ENCODE measurements at regions not wholly inside any gene's neighbourhood (a gene's known extent, or its start where the extent isn't known, plus 50 kb on each side); places are given as distances from the start of the nearest gene placed in this dataset.
"Not testable (repeated sequence)": the region's sequence is repeated elsewhere in the genome, so short reads cannot be mapped to it uniquely, and the experiment has no call there.

DNA sequence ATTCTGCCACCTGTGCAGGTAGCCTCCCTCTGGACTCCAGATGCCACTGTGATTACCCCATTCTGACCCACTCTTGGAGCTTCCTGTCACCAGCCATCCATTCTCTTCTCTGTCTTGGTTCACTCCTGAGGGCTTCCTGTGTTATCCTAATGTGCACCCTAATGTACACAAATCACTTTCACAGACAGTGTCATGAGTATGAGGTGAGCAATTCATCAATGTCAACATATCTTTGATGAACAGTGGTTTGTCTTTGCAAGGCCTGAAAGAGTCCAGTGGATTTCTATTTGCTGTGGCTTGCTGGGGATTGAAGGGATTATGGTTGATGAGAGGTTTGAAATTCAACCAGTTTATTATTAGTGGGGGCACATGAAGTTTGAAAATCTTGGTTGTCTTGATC, 63.8 kb upstream of the EEF1E1 start:
- H3K27me3 Mint-ChIP-seq (ENCODE audit: insufficient read depth), result peaks cover 3% of the 10 kb centered on the region
- H3K9me3 Mint-ChIP-seq, result no peaks in the 10 kb centered on the region
- H3K4me1 Mint-ChIP-seq (ENCODE audit: low read depth), result no peaks in the 10 kb centered on the region
- TF ChIP-seq, protein P1, sequence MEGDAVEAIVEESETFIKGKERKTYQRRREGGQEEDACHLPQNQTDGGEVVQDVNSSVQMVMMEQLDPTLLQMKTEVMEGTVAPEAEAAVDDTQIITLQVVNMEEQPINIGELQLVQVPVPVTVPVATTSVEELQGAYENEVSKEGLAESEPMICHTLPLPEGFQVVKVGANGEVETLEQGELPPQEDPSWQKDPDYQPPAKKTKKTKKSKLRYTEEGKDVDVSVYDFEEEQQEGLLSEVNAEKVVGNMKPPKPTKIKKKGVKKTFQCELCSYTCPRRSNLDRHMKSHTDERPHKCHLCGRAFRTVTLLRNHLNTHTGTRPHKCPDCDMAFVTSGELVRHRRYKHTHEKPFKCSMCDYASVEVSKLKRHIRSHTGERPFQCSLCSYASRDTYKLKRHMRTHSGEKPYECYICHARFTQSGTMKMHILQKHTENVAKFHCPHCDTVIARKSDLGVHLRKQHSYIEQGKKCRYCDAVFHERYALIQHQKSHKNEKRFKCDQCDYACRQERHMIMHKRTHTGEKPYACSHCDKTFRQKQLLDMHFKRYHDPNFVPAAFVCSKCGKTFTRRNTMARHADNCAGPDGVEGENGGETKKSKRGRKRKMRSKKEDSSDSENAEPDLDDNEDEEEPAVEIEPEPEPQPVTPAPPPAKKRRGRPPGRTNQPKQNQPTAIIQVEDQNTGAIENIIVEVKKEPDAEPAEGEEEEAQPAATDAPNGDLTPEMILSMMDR (IDR thresholded peaks at IDR 0.05), result no peak
- DNase-seq, result no peak
- no peak overlapping the region for H3K27ac Mint-ChIP-seq
- no peak overlapping the region for H3K4me3 Mint-ChIP-seq
- H3K36me3 Mint-ChIP-seq (ENCODE audit: low read depth), result no peaks in the 10 kb centered on the region

DNA sequence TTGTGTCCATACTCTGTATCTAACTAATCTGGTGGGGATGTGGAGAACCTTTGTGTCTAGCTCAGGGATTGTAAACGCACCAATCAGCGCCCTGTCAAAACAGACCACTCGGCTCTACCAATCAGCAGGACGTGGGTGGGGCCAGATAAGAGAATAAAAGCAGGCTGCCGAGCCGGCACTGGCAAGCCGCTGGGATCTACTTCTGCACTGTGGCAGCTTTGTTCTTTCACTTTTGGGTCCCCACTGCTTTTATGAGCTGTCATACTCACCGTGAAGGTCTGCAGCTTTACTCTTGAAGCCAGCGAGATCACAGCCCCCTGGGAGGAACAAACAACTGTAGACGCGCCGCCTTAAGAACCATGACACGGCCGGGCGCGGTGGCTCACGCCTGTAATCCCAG, 62.7 kb upstream of the EEF1E1 start:
- not testable (repeated sequence) for H3K36me3 Mint-ChIP-seq (ENCODE audit: low read depth)

DNA sequence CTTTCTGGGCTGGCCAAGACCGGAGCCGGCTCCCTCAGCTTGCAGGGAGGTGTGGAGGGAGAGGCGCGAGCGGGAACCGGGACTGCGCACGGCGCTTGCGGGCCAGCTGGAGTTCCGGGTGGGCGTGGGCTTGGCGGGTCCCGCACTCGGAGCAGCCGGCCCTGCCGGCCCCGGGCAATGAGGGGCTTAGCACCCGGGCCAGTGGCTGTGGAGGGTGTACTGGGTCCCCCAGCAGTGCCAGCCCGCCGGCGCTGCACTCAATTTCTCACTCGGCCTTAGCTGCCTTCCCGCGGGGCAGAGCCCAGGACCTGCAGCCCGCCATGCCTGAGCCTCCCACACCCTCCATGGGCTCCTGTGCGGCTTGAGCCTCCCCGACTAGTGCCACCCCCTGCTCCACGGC, 61.9 kb upstream of the EEF1E1 start:
- not testable (repeated sequence) for H3K36me3 Mint-ChIP-seq (ENCODE audit: low read depth); H3K4me1 Mint-ChIP-seq (ENCODE audit: low read depth); H3K27me3 Mint-ChIP-seq (ENCODE audit: insufficient read depth); H3K4me3 Mint-ChIP-seq; H3K9me3 Mint-ChIP-seq; DNase-seq; H3K27ac Mint-ChIP-seq

More for the DNA sequence above, 62.7 kb upstream of the EEF1E1 start:
- H3K4me3 Mint-ChIP-seq; H3K27ac Mint-ChIP-seq; DNase-seq; H3K27me3 Mint-ChIP-seq (ENCODE audit: insufficient read depth); H3K9me3 Mint-ChIP-seq; H3K4me1 Mint-ChIP-seq (ENCODE audit: low read depth): not testable (repeated sequence)

DNA sequence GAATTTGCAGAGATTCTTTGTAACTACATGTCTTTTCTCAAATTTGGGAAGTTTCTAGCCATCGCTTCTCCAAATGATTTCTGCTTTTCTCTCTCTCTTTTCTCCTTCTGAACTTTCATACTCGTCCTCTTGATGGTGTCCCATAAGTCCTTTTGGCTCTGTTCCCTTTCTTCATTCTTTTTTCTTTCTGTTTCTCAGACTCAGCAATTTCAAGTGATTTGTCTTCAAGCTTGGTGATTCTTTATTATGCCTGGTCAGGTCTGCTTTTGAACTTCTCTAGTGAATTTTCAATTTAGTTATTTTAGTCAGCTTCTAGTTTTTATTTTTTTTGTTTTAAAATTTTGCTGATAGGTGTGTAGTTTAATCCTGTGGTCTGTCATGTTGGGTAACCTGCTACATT, 57.6 kb upstream of the EEF1E1 start:
- Mint-ChIP-seq H3K9me3 (no peaks in the 10 kb centered on the region), H3K27ac (no peak overlapping the region), H3K36me3 (ENCODE audit: low read depth) (no peaks in the 10 kb centered on the region), H3K27me3 (ENCODE audit: insufficient read depth) (peaks cover 8% of the 10 kb centered on the region), H3K4me1 (ENCODE audit: low read depth) (no peaks in the 10 kb centered on the region), H3K4me3 (no peak overlapping the region)
- TF ChIP-seq, protein P1 (IDR thresholded peaks at IDR 0.05), result no peak
- no peak for DNase-seq

DNA sequence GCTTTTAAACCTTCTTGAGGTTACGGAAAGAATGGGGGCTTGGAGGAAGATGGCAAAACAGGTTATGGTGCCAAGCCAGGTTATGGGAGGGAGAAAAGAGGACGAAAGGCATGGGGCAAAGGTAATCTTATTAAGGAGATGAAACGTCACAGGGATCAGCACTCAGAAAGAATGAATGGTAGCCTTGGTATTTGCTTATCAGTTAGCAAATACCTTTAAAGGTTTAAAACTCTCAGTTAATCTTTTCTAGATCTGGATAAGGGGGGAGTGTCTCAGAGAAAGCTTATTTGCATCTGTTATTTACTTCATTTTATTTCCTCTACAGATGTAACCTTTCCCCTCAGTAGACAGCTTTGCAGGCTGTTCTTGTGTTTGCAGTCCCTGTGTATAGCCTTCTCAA, 55.5 kb upstream of the EEF1E1 start:
- H3K4me1 Mint-ChIP-seq (ENCODE audit: low read depth), result no peaks in the 10 kb centered on the region
- peaks cover 11% of the 10 kb centered on the region for H3K27me3 Mint-ChIP-seq (ENCODE audit: insufficient read depth)
- H3K36me3 Mint-ChIP-seq (ENCODE audit: low read depth), result no peaks in the 10 kb centered on the region
- DNase-seq, result no peak
- H3K9me3 Mint-ChIP-seq, result no peaks in the 10 kb centered on the region
- H3K27ac Mint-ChIP-seq, result no peak overlapping the region
- H3K4me3 Mint-ChIP-seq, result no peak overlapping the region
- TF ChIP-seq, protein P1 (IDR thresholded peaks at IDR 0.05), result no peak

DNA sequence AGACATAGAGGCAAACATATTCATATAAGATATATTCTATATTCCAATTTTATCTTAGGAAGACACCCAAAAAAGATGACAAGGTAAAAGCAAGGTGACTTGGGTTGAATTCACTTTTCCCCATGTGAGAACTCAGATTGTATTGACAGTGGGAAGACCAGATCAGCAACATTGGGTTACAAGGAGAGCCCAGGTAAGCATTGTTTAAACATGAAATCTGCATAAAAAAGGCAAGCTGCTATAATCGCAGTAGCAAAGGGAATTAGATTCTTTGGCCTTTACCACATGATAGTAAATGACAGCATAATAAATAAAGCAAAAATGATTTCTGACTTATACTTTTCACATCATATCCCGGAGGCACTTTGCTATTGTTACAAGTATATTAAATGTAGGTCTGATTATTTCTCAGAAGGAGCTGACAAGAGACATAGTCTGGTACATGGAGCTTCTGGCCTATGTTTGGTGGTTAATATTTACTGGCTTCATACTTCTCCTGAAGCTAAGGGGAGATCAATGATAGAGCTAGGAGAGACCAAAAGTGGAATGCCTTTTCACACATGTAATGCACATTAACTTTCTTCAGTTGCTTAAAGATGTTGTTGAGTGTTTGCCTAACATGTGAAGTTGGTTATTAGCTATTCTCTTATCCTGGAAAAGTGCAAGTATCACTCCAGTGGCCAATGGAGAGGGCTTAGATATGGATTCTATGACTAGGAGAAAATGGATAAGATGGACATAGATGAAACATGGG, 53.1 kb upstream of the EEF1E1 start:
- H3K4me1 Mint-ChIP-seq (ENCODE audit: low read depth), result no peaks in the 10 kb centered on the region
- TF ChIP-seq, protein P1 (IDR thresholded peaks at IDR 0.05), result no peak
- no peak overlapping the region for H3K27ac Mint-ChIP-seq
- no peaks in the 10 kb centered on the region for H3K9me3 Mint-ChIP-seq
- peaks cover 8% of the 10 kb centered on the region for H3K27me3 Mint-ChIP-seq (ENCODE audit: insufficient read depth)
- no peaks in the 10 kb centered on the region for H3K36me3 Mint-ChIP-seq (ENCODE audit: low read depth)
- H3K4me3 Mint-ChIP-seq, result no peak overlapping the region
- no peak for DNase-seq

Measured in HFFc6 (cell line).